ENCODE measurements at regions not wholly inside any gene's neighbourhood (a gene's known extent, or its start where the extent isn't known, plus 50 kb on each side); places are given as distances from the start of the nearest gene placed in this dataset.

DNA sequence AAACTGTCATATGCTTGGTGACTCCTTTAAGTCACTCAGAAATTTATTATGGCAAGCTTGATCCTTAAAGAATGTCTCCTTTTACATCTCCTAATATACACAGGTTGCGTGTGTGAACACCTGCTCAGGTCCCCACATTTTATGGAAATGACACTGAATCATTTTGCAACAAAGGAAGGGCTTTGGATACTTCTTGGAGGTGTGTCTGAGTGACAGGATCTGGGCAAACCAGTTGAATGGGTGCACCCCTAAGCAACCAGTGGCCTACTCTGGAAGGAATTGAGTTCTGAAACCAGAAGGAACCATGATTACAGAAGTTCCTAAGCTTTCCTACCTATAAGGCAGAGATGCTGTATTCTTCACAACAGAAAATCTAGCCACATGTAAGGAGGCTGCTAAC lies 483.9 kb upstream of the KLF4 start:
- TF ChIP-seq POLR2A (IDR thresholded peaks at IDR 0.05) (no peak), CTCF (IDR thresholded peaks at IDR 0.05) (no peak)

Measured in transverse colon (tissue), 3 donors.